Kidney capillary endothelial cell (primary cell): ENCODE measurements at regions not wholly inside any gene's neighbourhood (a gene's known extent, or its start where the extent isn't known, plus 50 kb on each side); places are given as distances from the start of the nearest gene placed in this dataset.
"Not testable (repeated sequence)": the region's sequence is repeated elsewhere in the genome, so short reads cannot be mapped to it uniquely, and the experiment has no call there.

Experiments
- DNase-seq: peaks from one replicate; pipeline ENCODE4 v3.0.0-alpha.2; 2018; ENCODE audit warnings: low spot score

- DNase-seq, result no peak
These were observed 1284.5 kb downstream of the SLITRK1 start for GRCh38 chr13:82597747-82598146.

- DNase-seq, result no peak
These were observed 1289.0 kb downstream of the SLITRK1 start for GRCh38 chr13:82593239-82593638.

DNA sequence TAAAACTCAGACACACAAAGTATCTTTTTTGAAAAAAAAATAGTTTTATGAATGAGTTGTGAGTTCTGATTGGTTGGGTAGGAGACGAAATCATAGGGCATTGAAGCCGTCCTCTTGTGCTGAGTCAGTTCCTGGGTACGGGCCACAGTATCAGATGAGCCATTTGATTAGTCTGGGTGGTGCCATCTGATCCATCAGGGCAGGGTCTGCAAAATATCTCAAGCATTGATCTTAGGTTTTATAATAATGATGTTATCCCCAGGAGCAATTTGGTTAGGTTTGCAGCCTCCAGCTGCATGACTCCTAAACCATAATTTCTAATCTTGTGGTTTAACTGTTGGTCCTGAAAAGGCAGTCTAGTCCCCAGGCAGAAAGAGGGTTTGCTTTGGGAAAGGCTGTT is 1310.6 kb downstream of the SLITRK1 start:
- DNase-seq, result no peak

GRCh38 chr13:82569581-82569980 is 1312.7 kb downstream of the SLITRK1 start:
- no peak for DNase-seq

DNA sequence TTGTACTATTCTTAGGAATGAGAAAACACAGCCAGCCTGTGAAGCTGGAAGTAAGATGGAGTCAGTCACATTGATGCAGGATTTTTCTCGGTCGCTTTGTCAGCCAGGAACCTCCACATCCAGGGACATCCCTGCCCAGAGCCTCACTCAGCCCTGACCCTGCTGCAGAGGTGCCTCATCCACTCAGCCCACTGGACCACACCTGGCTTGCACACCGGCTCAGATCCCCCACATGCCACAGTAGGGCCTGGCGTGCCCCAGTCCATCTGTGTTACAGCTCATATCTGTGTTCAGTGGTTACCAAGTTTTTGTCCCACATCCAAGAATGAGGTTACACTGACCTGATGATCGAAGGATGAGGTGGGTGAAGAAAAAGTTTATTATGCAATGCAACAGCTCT is 1315.4 kb downstream of the SLITRK1 start:
- DNase-seq, result no peak

DNA sequence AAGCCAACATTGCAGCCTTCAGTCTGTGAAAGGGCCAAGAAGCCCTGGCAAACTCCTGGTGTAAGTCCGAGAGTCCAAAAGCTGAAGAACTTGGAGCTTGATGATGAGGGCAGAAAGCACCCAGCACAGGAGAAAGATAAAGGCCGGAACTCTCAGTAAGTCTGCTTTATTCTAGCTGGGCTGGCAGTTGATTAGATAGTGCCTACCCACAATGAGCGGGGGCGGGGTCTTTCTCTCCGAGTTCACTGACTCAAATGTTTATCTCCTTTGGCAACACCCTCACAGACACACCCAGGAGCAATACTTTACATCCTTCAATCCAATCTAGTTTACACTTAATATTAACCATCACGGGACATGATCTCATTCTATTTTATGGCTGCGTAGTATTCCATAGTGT is 1317.1 kb downstream of the SLITRK1 start:
- no peak for DNase-seq

DNA sequence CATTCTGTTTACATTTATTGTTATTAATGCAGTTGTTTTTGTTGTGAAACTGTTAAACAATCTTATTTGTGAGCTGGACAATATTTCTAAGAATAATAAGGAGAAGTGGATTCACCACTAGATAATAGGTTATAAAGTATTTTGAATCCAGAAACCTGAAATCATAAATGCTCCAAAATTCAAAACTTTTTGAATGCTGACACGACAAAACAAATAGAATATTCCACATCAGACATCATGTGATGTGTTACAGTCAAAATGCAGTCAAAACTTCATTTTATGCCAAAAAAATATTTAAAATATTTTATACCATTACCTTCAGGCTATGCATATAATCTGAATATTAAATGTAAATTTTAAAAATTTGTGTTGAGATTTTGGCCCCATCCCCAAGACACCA is 1321.4 kb downstream of the SLITRK1 start:
- DNase-seq, result no peak

DNA sequence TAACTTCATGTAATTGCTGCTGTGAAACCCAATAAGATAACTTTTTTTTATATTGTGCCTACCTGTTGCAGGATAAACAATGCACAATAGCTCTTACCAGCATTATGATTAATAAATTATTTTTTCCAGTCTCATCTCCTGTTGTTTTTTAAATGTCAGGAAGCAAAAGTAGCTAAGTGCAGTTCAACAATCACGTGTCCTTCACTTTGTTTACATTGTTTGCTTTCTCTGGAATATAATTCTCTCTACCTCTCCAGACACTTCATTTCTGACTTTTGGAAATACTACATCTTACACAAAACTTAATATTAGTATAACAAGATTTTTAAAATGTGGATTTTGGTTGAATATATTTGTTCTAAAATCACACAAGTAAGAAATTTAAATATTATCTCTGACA is 1359.4 kb downstream of the SLITRK1 start:
- no peak for DNase-seq

- no peak for DNase-seq
These were observed 1375.4 kb downstream of the SLITRK1 start for GRCh38 chr13:82506805-82507414.

GRCh38 chr13:82501834-82502233 is 1380.4 kb downstream of the SLITRK1 start:
- no peak for DNase-seq

GRCh38 chr13:82480415-82480814 is 1401.9 kb downstream of the SLITRK1 start:
- no peak for DNase-seq

DNA sequence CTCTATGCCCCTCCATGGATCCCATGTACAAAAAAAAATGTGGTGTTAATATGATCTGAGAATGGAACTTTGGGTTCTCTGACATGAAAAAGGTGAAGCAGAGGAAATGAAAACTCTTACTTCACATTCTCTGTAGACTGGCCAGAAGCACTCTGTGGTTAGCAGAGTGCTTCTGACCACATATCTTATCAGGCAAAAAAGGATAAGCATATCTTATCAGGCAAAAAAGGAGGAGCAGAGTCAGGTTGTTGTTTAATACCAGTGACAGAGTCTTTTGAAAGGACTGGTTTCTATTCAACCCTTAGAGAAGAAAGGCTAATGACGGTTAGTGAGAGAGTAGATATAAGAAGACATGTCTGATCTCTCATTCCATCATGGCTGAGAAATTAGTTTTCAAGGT is 1404.8 kb downstream of the SLITRK1 start:
- no peak for DNase-seq

GRCh38 chr13:82467626-82468025 is 1414.6 kb downstream of the SLITRK1 start:
- no peak for DNase-seq

DNA sequence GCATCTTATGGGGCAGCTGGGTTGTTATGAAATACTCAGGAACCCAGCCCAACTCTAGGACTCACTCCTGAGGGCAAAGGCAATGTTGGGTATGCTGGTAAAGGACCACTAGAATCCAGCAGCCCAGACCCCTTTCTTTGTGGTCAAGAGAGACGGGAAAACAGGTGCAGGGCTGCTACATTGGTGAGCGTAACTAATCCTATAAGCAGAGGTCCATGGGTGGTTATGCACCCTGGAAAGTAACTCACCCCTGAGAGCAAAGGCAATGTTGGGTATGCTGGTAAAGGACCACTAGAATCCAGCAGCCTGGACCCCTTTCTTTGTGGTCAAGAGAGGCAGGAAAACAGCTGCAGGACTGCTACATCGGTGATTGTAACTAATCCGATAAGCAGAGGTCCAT is 1422.7 kb downstream of the SLITRK1 start:
- DNase-seq, result not testable (repeated sequence)

- DNase-seq, result no peak
These were observed 1424.1 kb downstream of the SLITRK1 start for GRCh38 chr13:82458169-82458568.

GRCh38 chr13:82457548-82457947 is 1424.7 kb downstream of the SLITRK1 start:
- not testable (repeated sequence) for DNase-seq

DNA sequence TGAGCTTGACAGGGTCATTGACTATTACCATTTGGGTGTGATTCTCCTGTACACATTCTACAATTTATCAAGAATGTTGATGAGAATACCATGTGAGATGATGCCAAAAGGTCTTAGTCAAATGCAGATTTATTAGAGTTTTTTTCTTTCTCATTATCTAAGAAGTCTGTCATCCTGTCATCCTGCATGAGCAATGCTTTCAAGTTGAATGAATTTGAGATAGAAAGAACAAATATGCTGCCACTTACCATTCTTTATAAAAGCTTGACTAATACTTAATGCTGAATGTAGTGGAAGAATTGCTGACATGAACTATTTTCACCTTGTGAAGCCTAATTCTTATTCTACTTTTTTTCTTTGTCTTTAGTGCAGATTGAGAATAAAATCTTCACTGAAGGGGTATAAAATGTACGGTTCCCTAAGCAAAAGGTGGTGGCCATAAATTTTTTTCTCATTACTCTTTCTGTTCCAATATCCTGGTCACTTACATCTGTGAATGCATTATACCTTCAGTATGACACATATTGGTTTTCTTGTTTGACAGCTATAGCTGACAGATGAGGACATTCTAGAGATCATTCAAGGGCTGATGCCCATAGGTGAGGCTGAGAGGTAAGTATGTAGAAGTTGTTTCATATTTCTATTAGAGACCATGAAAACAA is 1434.7 kb downstream of the SLITRK1 start:
- DNase-seq, result no peak

DNA sequence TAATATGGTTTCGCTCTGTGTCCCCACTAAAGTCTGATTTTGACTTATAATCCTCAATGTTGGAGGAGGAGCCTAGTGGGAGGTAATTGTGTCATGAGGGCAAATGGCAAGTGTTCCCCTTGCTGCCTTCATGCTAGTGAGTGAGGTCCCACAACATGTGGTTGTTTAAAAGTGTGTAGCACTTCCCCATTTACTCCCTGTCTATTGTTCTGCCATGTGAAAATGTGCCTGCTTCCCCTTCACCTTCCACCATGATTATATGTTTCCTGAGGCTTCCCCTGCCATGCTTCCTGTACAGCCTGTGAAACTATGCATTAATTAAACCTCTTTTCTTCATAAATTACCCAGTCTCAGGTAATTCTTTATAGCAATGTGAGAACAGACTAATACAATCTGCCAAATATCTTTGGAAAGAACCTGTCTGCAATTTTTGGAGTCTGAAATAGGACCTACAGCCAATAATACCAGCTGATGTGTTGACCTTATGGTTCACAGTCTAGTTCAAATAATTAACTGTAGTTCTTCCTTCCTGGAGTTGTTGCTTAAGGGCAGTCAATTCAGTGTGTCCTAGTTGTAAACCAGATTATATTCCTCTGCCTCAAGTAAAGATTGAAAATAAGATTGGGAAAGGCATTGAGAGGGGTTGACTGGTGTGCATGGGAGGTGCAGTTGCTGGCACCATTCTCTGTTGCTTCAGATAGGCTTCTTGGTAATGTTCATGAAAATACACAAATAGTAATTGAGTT is 1442.9 kb downstream of the SLITRK1 start:
- no peak for DNase-seq

DNA sequence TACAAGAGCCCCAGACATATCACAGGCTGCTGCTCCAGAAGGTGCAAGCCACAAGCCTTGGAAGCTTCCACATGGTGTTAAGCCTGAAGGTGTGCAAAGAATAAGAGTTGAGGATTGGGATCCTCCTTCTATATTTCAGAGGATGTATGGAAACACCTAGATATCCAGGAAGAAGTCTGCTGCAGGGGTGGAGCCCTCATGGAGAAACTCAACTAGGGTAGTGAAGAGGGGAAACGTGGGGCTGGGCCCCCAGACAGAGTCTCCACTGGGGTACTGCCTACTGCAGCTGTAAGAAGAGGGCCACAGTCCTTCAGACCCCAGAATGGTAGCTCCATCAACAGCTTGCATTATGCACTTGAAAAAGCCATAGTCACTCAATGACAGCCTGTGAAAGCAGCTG is 1444.0 kb downstream of the SLITRK1 start:
- no peak for DNase-seq

- no peak for DNase-seq
These were observed 1446.1 kb downstream of the SLITRK1 start for GRCh38 chr13:82436099-82436585.

- DNase-seq, result no peak
These were observed 1449.3 kb downstream of the SLITRK1 start for GRCh38 chr13:82432949-82433348.

GRCh38 chr13:82412749-82413148 is 1469.5 kb downstream of the SLITRK1 start:
- DNase-seq, result no peak

GRCh38 chr13:82407321-82407720 is 1475.0 kb downstream of the SLITRK1 start:
- DNase-seq, result no peak
